Hepatocyte (in vitro differentiated cells): ENCODE measurements at regions not wholly inside any gene's neighbourhood (a gene's known extent, or its start where the extent isn't known, plus 50 kb on each side); places are given as distances from the start of the nearest gene placed in this dataset.

ENCODE experiments used
- CTCF ChIP-seq: fragments of 200-600 bp; sonication (generic); IDR thresholded peaks from 2 replicates; pipeline ENCODE4 v1.5.1; 2016; ENCODE audit warnings: antibody characterized with exemption, mild to moderate bottlenecking; ENCODE audit not compliant: poor library complexity
- EZH2 ChIP-seq: fragments of 200-600 bp; sonication (generic); IDR thresholded peaks from 2 replicates; pipeline ENCODE4 v1.6.1; 2016; ENCODE audit warnings: antibody characterized with exemption, mild to moderate bottlenecking, borderline replicate concordance

- no peak for TF ChIP-seq CTCF
- no peak for TF ChIP-seq EZH2
Measured at GRCh38 chr10:78217336-78217735, 183.7 kb downstream of the RPS24 start.
